ENCODE measurements at regions not wholly inside any gene's neighbourhood (a gene's known extent, or its start where the extent isn't known, plus 50 kb on each side); places are given as distances from the start of the nearest gene placed in this dataset.

DNA sequence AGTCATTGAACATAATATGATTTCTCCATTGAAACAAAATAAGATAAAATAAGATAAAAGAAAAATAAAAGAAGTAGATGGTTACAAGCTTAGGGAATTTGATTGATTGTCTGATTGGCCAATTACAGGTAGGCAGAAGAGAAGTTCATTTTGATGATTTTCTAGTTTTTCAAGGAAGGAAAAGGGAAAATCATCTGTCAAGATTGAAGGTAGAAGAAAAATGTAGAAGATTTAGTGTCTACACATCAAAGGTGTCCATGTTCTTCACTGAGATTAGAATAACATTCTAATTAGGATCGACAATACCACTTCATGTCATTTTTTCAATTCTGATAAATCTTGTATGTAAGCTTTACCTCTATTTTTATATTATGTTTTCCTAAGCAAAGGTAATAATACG lies 489.1 kb downstream of the PCDH18 start:
- ATAC-seq: no peak
- no peak for DNase-seq (ENCODE audit: low spot score in 2 of 2)
- Mint-ChIP-seq H3K9me3 (peaks cover 36% of the 10 kb centered on the region), H3K36me3 (no peaks in the 10 kb centered on the region), H3K27ac (no peak overlapping the region), H3K4me3 (no peak overlapping the region), H3K4me1 (no peaks in the 10 kb centered on the region)

- ATAC-seq (no peak), DNase-seq (ENCODE audit: low spot score in 2 of 2) (no peak)
- no peak overlapping the region for H3K4me3 Mint-ChIP-seq
- no peaks in the 10 kb centered on the region for H3K4me1 Mint-ChIP-seq
- H3K27ac Mint-ChIP-seq: no peak overlapping the region
- peaks cover 18% of the 10 kb centered on the region for H3K9me3 Mint-ChIP-seq
- H3K36me3 Mint-ChIP-seq: no peaks in the 10 kb centered on the region
Observed at GRCh38 chr4:137039370-137039769, 492.9 kb downstream of the PCDH18 start.

GRCh38 chr4:137032222-137032621 lies 500.1 kb downstream of the PCDH18 start:
- no peaks in the 10 kb centered on the region for H3K4me1 Mint-ChIP-seq
- ATAC-seq (no peak), DNase-seq (ENCODE audit: low spot score in 2 of 2) (no peak)
- H3K9me3 Mint-ChIP-seq: peaks cover 7% of the 10 kb centered on the region
- H3K36me3 Mint-ChIP-seq: no peaks in the 10 kb centered on the region
- H3K27ac Mint-ChIP-seq: no peak overlapping the region
- no peak overlapping the region for H3K4me3 Mint-ChIP-seq

DNA sequence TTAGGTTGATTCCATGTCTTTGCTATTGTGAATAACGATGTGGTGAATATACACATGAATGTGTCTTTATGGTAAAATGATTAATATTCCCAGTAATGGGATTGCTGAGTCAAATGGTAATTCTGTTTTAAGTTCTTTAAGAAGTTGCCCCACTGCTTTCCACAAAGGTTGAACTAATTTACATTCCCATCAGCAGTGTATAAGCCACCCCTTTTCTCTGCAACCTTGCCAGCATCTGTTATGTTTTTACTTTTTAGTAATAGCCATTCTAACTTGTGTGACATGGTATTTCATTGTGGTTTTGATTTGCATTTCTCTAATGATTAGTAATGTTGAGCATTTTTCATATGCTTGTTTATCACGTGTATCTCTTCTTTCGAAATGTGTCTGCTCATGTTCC lies 503.3 kb downstream of the PCDH18 start:
- Mint-ChIP-seq H3K36me3 (no peaks in the 10 kb centered on the region), H3K27ac (no peak overlapping the region), H3K4me3 (no peak overlapping the region), H3K9me3 (peaks cover 10% of the 10 kb centered on the region), H3K4me1 (no peaks in the 10 kb centered on the region)
- no peak for ATAC-seq
- no peak for DNase-seq (ENCODE audit: low spot score in 2 of 2)

GRCh38 chr4:137025484-137026059 lies 506.7 kb downstream of the PCDH18 start:
- Mint-ChIP-seq H3K9me3 (peaks cover 16% of the 10 kb centered on the region), H3K4me3 (no peak overlapping the region), H3K27ac (no peak overlapping the region), H3K4me1 (no peaks in the 10 kb centered on the region), H3K36me3 (no peaks in the 10 kb centered on the region)
- ATAC-seq (no peak), DNase-seq (ENCODE audit: low spot score in 2 of 2) (no peak)

GRCh38 chr4:137015426-137016409 lies 516.6 kb downstream of the PCDH18 start:
- H3K36me3 Mint-ChIP-seq: no peaks in the 10 kb centered on the region
- no peak overlapping the region for H3K27ac Mint-ChIP-seq
- H3K4me3 Mint-ChIP-seq: no peak overlapping the region
- ATAC-seq (no peak), DNase-seq (ENCODE audit: low spot score in 2 of 2) (no peak)
- no peaks in the 10 kb centered on the region for H3K4me1 Mint-ChIP-seq
- H3K9me3 Mint-ChIP-seq: peaks cover 13% of the 10 kb centered on the region

- peaks cover 18% of the 10 kb centered on the region for H3K9me3 Mint-ChIP-seq
- no peaks in the 10 kb centered on the region for H3K4me1 Mint-ChIP-seq
- H3K36me3 Mint-ChIP-seq: no peaks in the 10 kb centered on the region
- ATAC-seq (no peak), DNase-seq (ENCODE audit: low spot score in 2 of 2) (no peak)
- no peak overlapping the region for H3K27ac Mint-ChIP-seq
- no peak overlapping the region for H3K4me3 Mint-ChIP-seq
Observed at GRCh38 chr4:137000432-137000831, 531.9 kb downstream of the PCDH18 start.

DNA sequence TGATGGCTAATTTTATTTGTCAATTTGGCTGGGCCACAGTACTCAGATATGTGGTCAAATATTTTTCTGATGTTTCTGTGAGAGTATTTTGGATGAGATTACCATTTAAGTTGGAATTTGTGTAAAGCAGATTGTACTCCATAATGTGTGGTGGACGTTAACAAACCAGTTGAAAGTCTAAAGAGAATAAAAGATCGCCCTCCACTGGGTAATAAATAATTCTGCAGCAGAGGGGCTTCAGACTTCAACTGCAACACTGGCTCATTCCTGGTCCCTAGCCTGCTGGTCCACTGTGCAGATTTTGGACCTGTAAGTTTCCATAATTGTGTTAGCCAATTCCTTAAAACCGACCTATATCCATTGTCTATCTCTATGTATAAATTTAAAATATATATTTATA lies 540.3 kb downstream of the PCDH18 start:
- DNase-seq (ENCODE audit: low spot score in 2 of 2) (no peak), ATAC-seq (no peak)
- Mint-ChIP-seq H3K4me1 (no peaks in the 10 kb centered on the region), H3K9me3 (peaks cover 26% of the 10 kb centered on the region), H3K27ac (no peak overlapping the region), H3K4me3 (no peak overlapping the region), H3K36me3 (no peaks in the 10 kb centered on the region)

DNA sequence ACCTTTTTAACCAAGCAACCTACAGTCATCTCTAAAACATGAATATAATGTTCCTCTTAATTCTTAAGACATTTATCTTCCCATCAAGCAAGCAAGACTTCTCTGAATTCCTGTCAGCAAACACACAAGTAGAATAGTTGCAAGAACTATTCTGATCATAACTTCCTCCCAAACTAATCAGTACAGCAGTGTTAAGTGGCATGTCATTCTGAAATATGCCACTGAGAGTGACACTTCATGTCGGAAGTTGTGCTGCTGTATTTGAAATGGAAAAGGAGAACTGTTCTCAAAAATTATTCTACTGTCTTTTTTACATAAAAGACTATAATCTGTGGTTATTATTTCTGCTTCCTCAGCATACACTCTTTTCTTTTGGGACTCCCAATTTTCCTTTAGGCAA lies 546.6 kb downstream of the PCDH18 start:
- no peak overlapping the region for H3K27ac Mint-ChIP-seq
- H3K4me1 Mint-ChIP-seq: no peaks in the 10 kb centered on the region
- peaks cover 10% of the 10 kb centered on the region for H3K9me3 Mint-ChIP-seq
- H3K4me3 Mint-ChIP-seq: no peak overlapping the region
- H3K36me3 Mint-ChIP-seq: no peaks in the 10 kb centered on the region
- ATAC-seq: no peak
- DNase-seq (ENCODE audit: low spot score in 2 of 2): no peak

GRCh38 chr4:136967069-136967468 lies 565.2 kb downstream of the PCDH18 start:
- no peak overlapping the region for H3K27ac Mint-ChIP-seq
- ATAC-seq (no peak), DNase-seq (ENCODE audit: low spot score in 2 of 2) (no peak)
- H3K4me3 Mint-ChIP-seq: no peak overlapping the region
- H3K36me3 Mint-ChIP-seq: no peaks in the 10 kb centered on the region
- H3K9me3 Mint-ChIP-seq: peaks cover 13% of the 10 kb centered on the region
- H3K4me1 Mint-ChIP-seq: no peaks in the 10 kb centered on the region

DNA sequence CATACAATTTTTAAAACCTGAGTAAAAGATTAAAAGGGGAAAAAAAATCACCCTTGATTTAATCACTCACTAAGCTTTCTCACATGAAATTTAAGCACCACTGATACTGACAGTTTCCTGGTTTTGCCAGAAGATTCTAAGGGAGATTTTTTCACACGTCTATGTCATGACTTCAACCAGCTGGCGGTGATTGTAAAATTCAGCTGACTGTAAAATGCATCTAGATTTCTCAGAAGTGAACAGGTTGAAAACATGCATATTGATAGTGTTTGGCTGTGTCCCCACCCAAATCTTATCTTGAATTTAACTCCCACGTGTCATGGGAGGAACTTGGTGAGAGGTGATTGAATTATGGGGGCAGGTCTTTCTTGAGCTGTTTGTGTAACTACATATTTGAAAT lies 566.8 kb downstream of the PCDH18 start:
- Mint-ChIP-seq H3K27ac (no peak overlapping the region), H3K4me3 (no peak overlapping the region), H3K4me1 (no peaks in the 10 kb centered on the region), H3K9me3 (peaks cover 5% of the 10 kb centered on the region), H3K36me3 (no peaks in the 10 kb centered on the region)
- ATAC-seq: no peak
- DNase-seq (ENCODE audit: low spot score in 2 of 2): no peak

DNA sequence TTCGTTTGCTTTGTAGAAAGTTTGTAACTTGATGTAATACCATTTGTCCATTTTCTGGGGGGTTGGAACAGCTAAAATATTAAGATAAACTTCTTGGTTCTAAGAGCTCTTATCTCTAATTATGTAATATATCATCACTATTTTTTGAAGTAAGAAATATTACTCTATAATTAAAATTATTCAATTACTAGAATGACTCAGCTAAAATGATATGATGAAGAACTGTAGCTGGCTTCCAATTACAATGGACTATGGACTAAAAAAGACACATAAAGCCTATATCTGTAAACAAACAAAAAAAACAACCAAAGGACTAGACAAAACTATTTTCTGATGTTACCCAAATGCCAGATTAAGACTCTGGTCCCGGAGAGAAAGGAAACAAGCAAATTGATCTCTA lies 569.4 kb downstream of the PCDH18 start:
- Mint-ChIP-seq H3K27ac (no peak overlapping the region), H3K4me3 (no peak overlapping the region), H3K9me3 (peaks cover 3% of the 10 kb centered on the region), H3K4me1 (no peaks in the 10 kb centered on the region), H3K36me3 (no peaks in the 10 kb centered on the region)
- ATAC-seq (no peak), DNase-seq (ENCODE audit: low spot score in 2 of 2) (no peak)

- H3K36me3 Mint-ChIP-seq: no peaks in the 10 kb centered on the region
- ATAC-seq: peak; percentile 32
- H3K4me1 Mint-ChIP-seq: no peaks in the 10 kb centered on the region
- no peak overlapping the region for H3K4me3 Mint-ChIP-seq
- peaks cover 24% of the 10 kb centered on the region for H3K9me3 Mint-ChIP-seq
- DNase-seq (ENCODE audit: low spot score in 2 of 2): no peak
- no peak overlapping the region for H3K27ac Mint-ChIP-seq
Observed at GRCh38 chr4:136946307-136946907, 585.9 kb downstream of the PCDH18 start.

- DNase-seq (ENCODE audit: low spot score in 2 of 2) (no peak), ATAC-seq (no peak)
- Mint-ChIP-seq H3K4me1 (no peaks in the 10 kb centered on the region), H3K27ac (no peak overlapping the region), H3K9me3 (peaks cover 6% of the 10 kb centered on the region), H3K36me3 (no peaks in the 10 kb centered on the region), H3K4me3 (no peak overlapping the region)
Observed at GRCh38 chr4:136939781-136940180, 592.5 kb downstream of the PCDH18 start.

- ATAC-seq: no peak
- no peaks in the 10 kb centered on the region for H3K4me1 Mint-ChIP-seq
Observed at GRCh38 chr4:136935871-136936270, 596.4 kb downstream of the PCDH18 start.

DNA sequence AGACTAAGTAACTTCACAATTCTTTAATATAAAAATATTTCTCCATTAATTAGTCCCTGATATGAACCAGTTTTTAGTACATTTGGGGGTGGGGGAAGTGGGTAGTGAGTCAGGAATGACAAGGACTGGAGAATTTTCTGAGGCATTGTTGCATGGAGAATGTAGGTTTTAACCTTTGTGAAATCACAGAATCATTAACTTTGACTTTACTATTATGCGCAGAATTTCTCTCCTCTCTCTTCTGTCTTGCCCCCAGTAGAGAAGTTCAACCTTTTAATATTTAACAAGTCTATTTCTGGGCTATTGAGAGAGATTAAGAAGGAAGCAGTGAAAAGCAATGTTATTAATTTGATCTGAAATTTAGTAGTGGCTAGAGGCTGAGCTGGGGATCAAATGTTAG lies 597.0 kb downstream of the PCDH18 start:
- peaks cover 12% of the 10 kb centered on the region for H3K9me3 Mint-ChIP-seq
- no peaks in the 10 kb centered on the region for H3K36me3 Mint-ChIP-seq

More at GRCh38 chr4:136935871-136936270, 596.4 kb downstream of the PCDH18 start:
- H3K36me3 Mint-ChIP-seq: no peaks in the 10 kb centered on the region
- no peak overlapping the region for H3K4me3 Mint-ChIP-seq
- no peak overlapping the region for H3K27ac Mint-ChIP-seq
- H3K9me3 Mint-ChIP-seq: peaks cover 12% of the 10 kb centered on the region
- no peak for DNase-seq (ENCODE audit: low spot score in 2 of 2)

More for the DNA sequence above, 597.0 kb downstream of the PCDH18 start:
- no peak overlapping the region for H3K4me3 Mint-ChIP-seq
- DNase-seq (ENCODE audit: low spot score in 2 of 2) (no peak), ATAC-seq (no peak)
- H3K4me1 Mint-ChIP-seq: no peaks in the 10 kb centered on the region
- H3K27ac Mint-ChIP-seq: no peak overlapping the region

Measured in stimulated activated effector memory CD8-positive, alpha-beta T cell treated with anti-CD3 and anti-CD28 coated beads, Interleukin-12 subunit alpha, Interleukin-12 subunit beta, amount 100 ng/mL, for 72 hours (primary cell).